ENCODE measurements at regions not wholly inside any gene's neighbourhood (a gene's known extent, or its start where the extent isn't known, plus 50 kb on each side); places are given as distances from the start of the nearest gene placed in this dataset.
"Not testable (repeated sequence)": the region's sequence is repeated elsewhere in the genome, so short reads cannot be mapped to it uniquely, and the experiment has no call there.

DNA sequence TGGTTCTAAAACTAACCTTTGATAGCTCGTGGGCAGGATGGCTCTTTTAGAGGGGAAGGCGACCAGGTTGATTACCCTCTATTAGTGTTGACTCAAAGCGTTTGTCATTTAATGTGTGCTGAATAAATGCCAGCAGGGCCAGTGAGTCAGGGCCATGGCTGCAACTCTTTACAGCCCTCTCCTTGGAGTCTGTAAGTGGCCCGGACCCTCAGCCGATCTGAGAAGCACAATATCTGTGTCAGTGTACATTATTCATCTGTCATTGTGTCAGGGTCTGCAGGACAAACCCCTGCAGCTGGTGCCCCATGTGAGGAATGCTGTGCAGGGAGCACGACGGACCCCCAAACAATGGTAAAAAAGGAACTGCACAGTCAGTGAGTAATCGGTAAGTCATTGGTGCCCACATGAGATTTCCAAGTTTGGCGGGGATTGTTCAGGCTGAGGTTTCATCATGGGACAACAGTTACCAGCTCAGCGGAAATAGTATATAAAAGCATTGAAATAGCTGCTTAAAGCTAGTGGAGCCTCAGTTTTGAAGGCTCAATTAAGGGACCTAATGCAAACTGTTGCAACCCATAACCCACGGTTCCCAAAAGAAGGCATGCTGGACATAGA is 139.1 kb downstream of the ZNF675 start:
- CTCF ChIA-PET: no interaction called here
- peaks cover 38% of the 10 kb centered on the region for H3K9me3 Mint-ChIP-seq
- H3K4me1 Mint-ChIP-seq: no peaks in the 10 kb centered on the region
- H3K36me3 Mint-ChIP-seq (ENCODE audit: low read depth): no peaks in the 10 kb centered on the region
- no peaks in the 10 kb centered on the region for H3K27me3 Mint-ChIP-seq
- POLR2A ChIA-PET: no interaction called here
- H3K4me3 Mint-ChIP-seq: no peak overlapping the region
- no peak for DNase-seq
- no peak overlapping the region for H3K27ac Mint-ChIP-seq

- Mint-ChIP-seq H3K27ac (no peak overlapping the region), H3K36me3 (ENCODE audit: low read depth) (no peaks in the 10 kb centered on the region), H3K4me3 (no peak overlapping the region), H3K4me1 (no peaks in the 10 kb centered on the region), H3K27me3 (no peaks in the 10 kb centered on the region), H3K9me3 (peaks cover 38% of the 10 kb centered on the region)
- CTCF ChIA-PET: no interaction called here
- POLR2A ChIA-PET: no interaction called here
- no peak for DNase-seq
Measured at GRCh38 chr19:23547156-23547555, 139.9 kb downstream of the ZNF675 start.

DNA sequence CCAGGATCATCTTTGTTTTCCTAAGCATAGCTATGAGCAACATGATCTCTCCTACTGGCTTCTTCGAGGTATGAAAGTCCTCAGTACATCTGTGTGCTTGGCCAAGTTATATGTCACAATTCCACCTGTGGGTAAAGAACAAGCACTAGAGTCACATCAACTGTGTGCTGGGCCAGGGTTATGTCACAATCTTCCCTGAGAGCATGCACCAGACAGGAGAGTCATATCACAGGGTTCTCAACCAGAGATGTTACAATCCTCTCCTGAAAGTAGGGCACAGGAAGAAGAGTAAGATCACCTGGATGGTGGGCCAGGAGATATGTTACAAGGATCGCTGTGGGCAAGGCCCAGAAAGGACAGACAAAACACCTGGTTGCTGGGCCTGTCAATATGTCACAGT is 143.7 kb downstream of the ZNF675 start:
- CTCF ChIA-PET: no interaction called here
- no peak for DNase-seq
- Mint-ChIP-seq H3K4me3 (no peak overlapping the region), H3K9me3 (peaks cover 32% of the 10 kb centered on the region), H3K27me3 (no peaks in the 10 kb centered on the region), H3K36me3 (ENCODE audit: low read depth) (no peaks in the 10 kb centered on the region), H3K4me1 (no peaks in the 10 kb centered on the region), H3K27ac (no peak overlapping the region)
- POLR2A ChIA-PET: no interaction called here

- Mint-ChIP-seq H3K4me3 (no peak overlapping the region), H3K27me3 (no peaks in the 10 kb centered on the region), H3K36me3 (ENCODE audit: low read depth) (no peaks in the 10 kb centered on the region), H3K4me1 (no peaks in the 10 kb centered on the region), H3K27ac (no peak overlapping the region), H3K9me3 (peaks cover 29% of the 10 kb centered on the region)
- ChIA-PET POLR2A (no interaction called here), CTCF (no interaction called here)
- no peak for DNase-seq
Measured at GRCh38 chr19:23542562-23542961, 144.4 kb downstream of the ZNF675 start.

DNA sequence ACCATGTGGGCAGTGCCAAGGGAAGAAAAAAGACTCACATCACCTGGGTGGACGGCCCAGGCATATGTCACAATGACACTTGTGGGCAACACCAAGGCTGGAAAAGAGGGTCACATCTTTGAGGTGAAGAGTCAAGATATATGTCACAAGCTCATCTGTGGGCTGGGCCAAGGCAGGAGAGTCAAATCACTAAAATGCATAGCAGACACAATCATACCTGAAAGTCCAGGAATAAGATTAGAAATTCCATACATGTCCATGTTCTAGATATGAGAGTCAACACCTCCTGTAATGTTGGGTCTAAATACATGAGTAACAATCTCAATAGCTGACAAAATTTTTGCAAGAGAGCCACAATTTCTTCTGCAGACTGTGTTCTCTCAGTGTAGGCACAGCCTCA is 145.0 kb downstream of the ZNF675 start:
- Mint-ChIP-seq H3K36me3 (ENCODE audit: low read depth) (no peaks in the 10 kb centered on the region), H3K4me3 (no peak overlapping the region), H3K27me3 (no peaks in the 10 kb centered on the region), H3K27ac (no peak overlapping the region), H3K9me3 (peaks cover 29% of the 10 kb centered on the region), H3K4me1 (no peaks in the 10 kb centered on the region)
- ChIA-PET POLR2A (no interaction called here), CTCF (no interaction called here)
- DNase-seq: no peak

- H3K4me1 Mint-ChIP-seq; POLR2A ChIA-PET; H3K36me3 Mint-ChIP-seq (ENCODE audit: low read depth); DNase-seq; H3K27me3 Mint-ChIP-seq; CTCF ChIA-PET; H3K27ac Mint-ChIP-seq; H3K4me3 Mint-ChIP-seq: not testable (repeated sequence)
- H3K9me3 Mint-ChIP-seq: peaks cover 35% of the 10 kb centered on the region
Measured at GRCh38 chr19:23540180-23540579, 144.9 kb upstream of the ZNF91 start.

- Mint-ChIP-seq H3K4me3 (no peak overlapping the region), H3K27ac (no peak overlapping the region), H3K4me1 (no peaks in the 10 kb centered on the region), H3K36me3 (ENCODE audit: low read depth) (no peaks in the 10 kb centered on the region), H3K9me3 (peaks cover 34% of the 10 kb centered on the region), H3K27me3 (no peaks in the 10 kb centered on the region)
- POLR2A ChIA-PET: no interaction called here
- no peak for DNase-seq
- CTCF ChIA-PET: no interaction called here
Measured at GRCh38 chr19:23539499-23539898, 144.2 kb upstream of the ZNF91 start.

- CTCF ChIA-PET; H3K4me3 Mint-ChIP-seq; DNase-seq; POLR2A ChIA-PET; H3K4me1 Mint-ChIP-seq; H3K36me3 Mint-ChIP-seq (ENCODE audit: low read depth); H3K27ac Mint-ChIP-seq; H3K27me3 Mint-ChIP-seq: not testable (repeated sequence)
- H3K9me3 Mint-ChIP-seq: peaks cover 27% of the 10 kb centered on the region
Measured at GRCh38 chr19:23537136-23537535, 141.9 kb upstream of the ZNF91 start.

- H3K4me3 Mint-ChIP-seq: not testable (repeated sequence)
Measured at GRCh38 chr19:23536341-23536740, 141.1 kb upstream of the ZNF91 start.

GRCh38 chr19:23535901-23536300 is 140.6 kb upstream of the ZNF91 start:
- H3K4me1 Mint-ChIP-seq; DNase-seq; H3K4me3 Mint-ChIP-seq; H3K27me3 Mint-ChIP-seq; CTCF ChIA-PET; H3K36me3 Mint-ChIP-seq (ENCODE audit: low read depth); H3K27ac Mint-ChIP-seq; POLR2A ChIA-PET: not testable (repeated sequence)
- peaks cover 23% of the 10 kb centered on the region for H3K9me3 Mint-ChIP-seq

More at GRCh38 chr19:23536341-23536740, 141.1 kb upstream of the ZNF91 start:
- POLR2A ChIA-PET; H3K27me3 Mint-ChIP-seq; H3K36me3 Mint-ChIP-seq (ENCODE audit: low read depth); H3K27ac Mint-ChIP-seq; CTCF ChIA-PET; H3K4me1 Mint-ChIP-seq; DNase-seq: not testable (repeated sequence)
- H3K9me3 Mint-ChIP-seq: peaks cover 23% of the 10 kb centered on the region

DNA sequence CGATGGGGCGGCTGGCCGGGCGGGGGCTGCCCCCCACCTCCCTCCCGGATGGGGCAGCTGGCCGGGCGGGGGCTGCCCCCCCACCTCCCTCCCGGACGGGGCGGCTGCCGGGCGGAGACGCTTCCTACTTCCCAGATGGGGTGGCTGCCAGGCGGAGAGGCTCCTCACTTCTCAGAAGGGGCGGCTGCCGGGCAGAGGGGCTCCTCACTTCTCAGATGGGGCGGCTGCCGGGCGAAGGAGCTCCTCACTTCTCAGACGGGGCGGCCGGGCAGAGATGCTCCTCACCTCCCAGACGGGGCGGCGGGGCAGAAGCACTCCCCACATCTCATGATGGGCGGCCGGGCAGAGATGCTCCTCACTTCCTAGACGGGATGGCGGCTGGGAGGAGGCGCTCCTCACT is 138.2 kb upstream of the ZNF91 start:
- H3K36me3 Mint-ChIP-seq (ENCODE audit: low read depth); H3K27ac Mint-ChIP-seq; DNase-seq; CTCF ChIA-PET; H3K4me3 Mint-ChIP-seq; H3K27me3 Mint-ChIP-seq; H3K4me1 Mint-ChIP-seq; POLR2A ChIA-PET: not testable (repeated sequence)
- peaks cover 30% of the 10 kb centered on the region for H3K9me3 Mint-ChIP-seq

- POLR2A ChIA-PET: no interaction called here
- H3K27ac Mint-ChIP-seq: no peak overlapping the region
- H3K4me1 Mint-ChIP-seq: peaks cover 1% of the 10 kb centered on the region
- H3K9me3 Mint-ChIP-seq: peaks cover 34% of the 10 kb centered on the region
- H3K36me3 Mint-ChIP-seq (ENCODE audit: low read depth): no peaks in the 10 kb centered on the region
- H3K4me3 Mint-ChIP-seq: no peak overlapping the region
- DNase-seq: no peak
- no peaks in the 10 kb centered on the region for H3K27me3 Mint-ChIP-seq
- CTCF ChIA-PET: no interaction called here
Measured at GRCh38 chr19:23531976-23532375, 136.7 kb upstream of the ZNF91 start.

- Mint-ChIP-seq H3K36me3 (ENCODE audit: low read depth) (no peaks in the 10 kb centered on the region), H3K27ac (no peak overlapping the region), H3K9me3 (peaks cover 31% of the 10 kb centered on the region), H3K4me1 (peaks cover 1% of the 10 kb centered on the region), H3K4me3 (no peak overlapping the region), H3K27me3 (no peaks in the 10 kb centered on the region)
- DNase-seq: no peak
- CTCF ChIA-PET: no interaction called here
- POLR2A ChIA-PET: no interaction called here
Measured at GRCh38 chr19:23531231-23531790, 136.0 kb upstream of the ZNF91 start.

DNA sequence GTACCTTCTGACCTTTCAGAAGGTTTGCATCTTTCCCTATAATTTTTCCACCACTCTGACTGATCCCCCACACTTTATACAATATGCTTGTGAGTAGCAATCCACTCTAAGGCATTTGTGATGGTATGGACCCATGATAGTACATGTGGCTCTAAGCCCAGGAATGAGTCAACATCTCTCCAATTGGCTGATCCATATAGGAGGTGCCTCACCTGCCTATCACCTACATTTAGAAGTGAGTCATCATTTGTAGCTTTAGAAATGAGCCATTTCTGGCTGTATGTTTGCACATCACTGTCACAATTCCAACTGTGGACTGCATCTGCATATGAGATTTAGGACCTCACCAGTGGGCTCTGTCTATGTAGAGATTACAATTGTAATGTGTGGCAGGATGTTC is 133.1 kb upstream of the ZNF91 start:
- POLR2A ChIA-PET: no interaction called here
- Mint-ChIP-seq H3K4me3 (no peak overlapping the region), H3K36me3 (ENCODE audit: low read depth) (no peaks in the 10 kb centered on the region)

More for the DNA sequence above, 133.1 kb upstream of the ZNF91 start:
- H3K9me3 Mint-ChIP-seq: peaks cover 28% of the 10 kb centered on the region
- no peaks in the 10 kb centered on the region for H3K27me3 Mint-ChIP-seq
- CTCF ChIA-PET: no interaction called here
- peaks cover 1% of the 10 kb centered on the region for H3K4me1 Mint-ChIP-seq
- H3K27ac Mint-ChIP-seq: no peak overlapping the region
- DNase-seq: no peak

All from activated CD4-positive, alpha-beta memory T cell treated with anti-CD3 and anti-CD28 coated beads, Interleukin-2, amount 10 ng/mL, durations not matched to agents 7 days and 5 days (primary cell).